Natural killer cell (primary cell): ENCODE measurements at regions not wholly inside any gene's neighbourhood (a gene's known extent, or its start where the extent isn't known, plus 50 kb on each side); places are given as distances from the start of the nearest gene placed in this dataset.
A peak's percentile ranks its signal among the peaks of the same experiment; 100 is the strongest.

Experiments
- ATAC-seq, 3 donors: fragments of 150-1000 bp in 2 of 3; fragments of 200-7000 bp in 1 of 3; cut with Tn5 transposase; 1 replicate in 1 of 3; 2 replicates in 2 of 3; pipeline ENCODE4 v1.10.0; 2021; ENCODE audit warnings: mild to moderate bottlenecking in 2 of 3, moderate library complexity in 2 of 3
- DNase-seq, 2 donors: peaks; one replicate each; pipeline versions ENCODE4 v3.0.0 to v3.0.0-alpha.2; 2013 to 2021; ENCODE audit warnings: mixed read lengths in 1 of 2
- H3K27ac ChIP-seq: one replicate; pipeline ENCODE4 v1.5.1; 2013; ENCODE audit warnings: mild to moderate bottlenecking, low read length
- H3K27me3 ChIP-seq: one replicate; pipeline ENCODE4 v1.6.1; 2013; ENCODE audit warnings: low read length; ENCODE audit not compliant: control insufficient read depth, insufficient read depth
- H3K36me3 ChIP-seq: one replicate; pipeline ENCODE4 v1.6.1; 2013; ENCODE audit warnings: low read length; ENCODE audit not compliant: control insufficient read depth, insufficient read depth
- H3K4me1 ChIP-seq: one replicate; pipeline ENCODE4 v1.6.1; 2013; ENCODE audit warnings: low read length; ENCODE audit not compliant: control insufficient read depth, insufficient read depth
- H3K4me3 ChIP-seq: one replicate; pipeline ENCODE4 v1.5.1; 2013; ENCODE audit warnings: low read length
- H3K9me3 ChIP-seq: one replicate; pipeline ENCODE4 v1.6.1; 2013; ENCODE audit warnings: low read length; ENCODE audit not compliant: control insufficient read depth, insufficient read depth
- H3K27ac Mint-ChIP-seq, 2 donors: one replicate each; pipeline ENCODE4 v1.8.0; 2022; ENCODE audit warnings: mild to moderate bottlenecking in 2 of 2, mixed read lengths in 2 of 2, moderate library complexity in 1 of 2
- H3K27me3 Mint-ChIP-seq, 2 donors: one replicate each; pipeline ENCODE4 v1.8.0; 2022; ENCODE audit warnings: low read depth in 2 of 2, mixed read lengths in 2 of 2
- H3K36me3 Mint-ChIP-seq: one replicate; pipeline ENCODE4 v1.8.0; 2022; ENCODE audit warnings: mixed read lengths
- H3K4me1 Mint-ChIP-seq, 2 donors: one replicate each; pipeline ENCODE4 v1.8.0; 2022; ENCODE audit warnings: mixed read lengths in 2 of 2
- H3K4me3 Mint-ChIP-seq: one replicate; pipeline ENCODE4 v1.8.0; 2022; ENCODE audit warnings: mild to moderate bottlenecking, moderate library complexity, mixed read lengths
- H3K9me3 Mint-ChIP-seq, 2 donors: one replicate each; pipeline ENCODE4 v1.8.0; 2022; ENCODE audit warnings: mixed read lengths in 2 of 2
- WGBS: methylation state at CpG from one replicate; pipeline ENCODE4 v1.1.7; 2013; ENCODE audit warnings: missing lambda C conversion rate; ENCODE audit not compliant: insufficient coverage; 5-methylcytosine and 5-hydroxymethylcytosine counted together
- intact Hi-C: fragments of 100-400 bp; cut with micrococcal nuclease; formaldehyde crosslinking; loops from one replicate; pipeline ENCODE4 v1.14.2; 2022
- TF ChIP-seq, protein P1 (sequence below): fragments of 200-600 bp; IDR thresholded peaks from one replicate; pipeline ENCODE4 v1.8.0; 2022; ENCODE audit warnings: antibody characterized with exemption

DNA sequence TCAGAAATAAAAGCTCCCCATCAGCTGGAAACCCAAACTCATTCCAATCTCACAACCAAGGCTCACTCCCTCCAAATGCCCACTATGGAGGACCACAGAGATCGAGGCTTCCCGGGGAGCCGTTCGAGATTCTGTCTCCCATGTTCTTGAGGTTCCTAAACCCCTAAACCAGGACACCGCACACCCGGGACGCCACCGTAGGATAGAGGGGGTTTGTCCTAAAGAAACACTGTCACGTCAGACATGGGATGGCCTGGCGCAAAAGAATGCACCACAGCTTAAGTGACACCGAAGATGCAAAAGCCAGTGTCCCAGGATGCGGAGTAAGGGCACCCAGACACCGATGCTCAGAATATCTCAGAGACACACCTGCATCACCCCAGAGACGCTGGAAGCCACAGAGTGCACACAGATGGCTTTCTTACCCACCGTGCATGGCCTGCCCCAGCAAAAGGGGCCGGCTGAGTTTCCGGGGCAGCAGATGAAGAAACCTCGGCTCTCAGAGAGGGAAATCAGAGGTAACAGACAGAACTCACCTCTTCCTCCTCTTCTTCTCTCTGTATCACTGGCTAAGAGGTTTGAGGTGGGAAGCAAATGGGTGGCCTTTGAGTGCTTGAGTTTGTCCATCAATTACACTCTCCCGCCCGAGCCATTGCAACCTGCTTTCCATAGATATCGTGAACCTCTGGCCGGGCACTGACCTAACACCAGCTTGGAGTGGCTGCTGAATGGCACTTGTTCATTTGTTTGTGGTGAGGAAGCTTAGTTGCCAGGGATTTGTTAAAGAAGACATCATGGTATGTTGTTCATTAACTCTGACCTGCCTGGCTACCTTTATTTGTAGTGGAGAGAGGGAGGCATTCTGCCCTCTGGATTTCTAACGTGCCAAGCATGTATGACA, 65.1 kb upstream of the TNRC6C start:
- no peaks in the 10 kb centered on the region for H3K36me3 Mint-ChIP-seq
- ATAC-seq (no peak), DNase-seq (peak in 1 of 2 donors; percentile 34)
- intact Hi-C loops: no loop called here
- no peaks in the 10 kb centered on the region for H3K27me3 ChIP-seq
- H3K27ac Mint-ChIP-seq: peak overlapping the region in 1 of 2 donors; percentile 61
- H3K27me3 Mint-ChIP-seq: no peaks in the 10 kb centered on the region
- H3K4me1 Mint-ChIP-seq: peaks cover 18% of the 10 kb centered on the region in 2 donors
- no peaks in the 10 kb centered on the region for H3K9me3 Mint-ChIP-seq
- no peak overlapping the region for H3K4me3 ChIP-seq
- no peaks in the 10 kb centered on the region for H3K9me3 ChIP-seq
- TF ChIP-seq, protein P1, sequence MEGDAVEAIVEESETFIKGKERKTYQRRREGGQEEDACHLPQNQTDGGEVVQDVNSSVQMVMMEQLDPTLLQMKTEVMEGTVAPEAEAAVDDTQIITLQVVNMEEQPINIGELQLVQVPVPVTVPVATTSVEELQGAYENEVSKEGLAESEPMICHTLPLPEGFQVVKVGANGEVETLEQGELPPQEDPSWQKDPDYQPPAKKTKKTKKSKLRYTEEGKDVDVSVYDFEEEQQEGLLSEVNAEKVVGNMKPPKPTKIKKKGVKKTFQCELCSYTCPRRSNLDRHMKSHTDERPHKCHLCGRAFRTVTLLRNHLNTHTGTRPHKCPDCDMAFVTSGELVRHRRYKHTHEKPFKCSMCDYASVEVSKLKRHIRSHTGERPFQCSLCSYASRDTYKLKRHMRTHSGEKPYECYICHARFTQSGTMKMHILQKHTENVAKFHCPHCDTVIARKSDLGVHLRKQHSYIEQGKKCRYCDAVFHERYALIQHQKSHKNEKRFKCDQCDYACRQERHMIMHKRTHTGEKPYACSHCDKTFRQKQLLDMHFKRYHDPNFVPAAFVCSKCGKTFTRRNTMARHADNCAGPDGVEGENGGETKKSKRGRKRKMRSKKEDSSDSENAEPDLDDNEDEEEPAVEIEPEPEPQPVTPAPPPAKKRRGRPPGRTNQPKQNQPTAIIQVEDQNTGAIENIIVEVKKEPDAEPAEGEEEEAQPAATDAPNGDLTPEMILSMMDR: no peak
- H3K27ac ChIP-seq: no peak overlapping the region
- peaks cover 20% of the 10 kb centered on the region for H3K4me1 ChIP-seq
- WGBS: 65% methylated on average over 23 of the region's 23 CpGs
- H3K36me3 ChIP-seq: no peaks in the 10 kb centered on the region
- no peak overlapping the region for H3K4me3 Mint-ChIP-seq

DNA sequence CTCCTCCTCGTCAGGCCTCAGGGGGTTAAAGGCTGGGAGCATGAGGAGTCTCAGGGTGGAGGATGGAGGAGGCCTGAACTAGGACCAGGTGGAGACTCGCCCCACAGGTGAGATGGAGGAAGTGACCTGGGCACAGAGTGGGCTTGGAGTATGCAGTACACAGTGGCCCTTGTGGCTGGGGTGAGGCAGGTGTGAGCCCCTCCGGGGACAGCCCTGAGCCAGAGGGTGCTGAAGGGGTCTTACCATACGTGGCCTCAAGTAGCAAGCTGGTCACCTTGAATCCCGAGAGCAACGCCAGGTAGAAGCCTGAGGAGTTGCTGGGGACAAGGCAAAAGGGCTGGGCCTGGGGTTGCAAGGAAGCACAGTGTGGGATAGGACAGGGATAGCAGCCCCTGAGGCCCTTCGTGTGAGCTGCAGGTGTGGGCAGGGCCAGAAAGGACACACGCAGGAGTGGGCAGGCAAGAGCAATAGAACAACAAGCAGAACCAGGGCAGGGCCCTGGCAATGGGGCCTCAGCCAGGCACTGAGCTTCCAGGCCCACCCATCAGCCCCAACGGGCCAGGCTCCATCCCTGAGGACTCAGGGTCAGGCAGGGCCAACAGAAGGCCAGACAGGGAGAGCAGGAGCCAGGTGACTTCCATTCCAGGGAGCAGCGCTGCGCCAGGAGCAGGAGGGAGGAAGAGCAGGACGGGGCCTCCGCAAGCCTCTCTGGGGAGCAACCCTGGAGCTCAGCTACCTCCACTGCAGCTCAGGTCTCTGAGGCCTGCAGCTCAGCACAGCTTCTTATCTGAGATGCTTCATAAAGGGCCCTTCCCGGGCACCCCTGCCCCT, 64.2 kb upstream of the TNRC6C start:
- Mint-ChIP-seq H3K4me3 (no peak overlapping the region), H3K27me3 (no peaks in the 10 kb centered on the region), H3K9me3 (no peaks in the 10 kb centered on the region), H3K4me1 (peaks cover 8 to 9% of the 10 kb centered on the region in 2 donors), H3K36me3 (no peaks in the 10 kb centered on the region), H3K27ac (peak overlapping the region in 1 of 2 donors; percentile 61)
- H3K4me1 ChIP-seq: peaks cover 19% of the 10 kb centered on the region
- WGBS: 90% methylated on average over 13 of the region's 14 CpGs
- ATAC-seq: no peak
- H3K27me3 ChIP-seq: no peaks in the 10 kb centered on the region
- no peaks in the 10 kb centered on the region for H3K36me3 ChIP-seq
- no peak overlapping the region for H3K4me3 ChIP-seq
- no peak overlapping the region for H3K27ac ChIP-seq
- intact Hi-C loops: no loop called here
- H3K9me3 ChIP-seq: no peaks in the 10 kb centered on the region
- TF ChIP-seq, protein P1: no peak
- no peak for DNase-seq

DNA sequence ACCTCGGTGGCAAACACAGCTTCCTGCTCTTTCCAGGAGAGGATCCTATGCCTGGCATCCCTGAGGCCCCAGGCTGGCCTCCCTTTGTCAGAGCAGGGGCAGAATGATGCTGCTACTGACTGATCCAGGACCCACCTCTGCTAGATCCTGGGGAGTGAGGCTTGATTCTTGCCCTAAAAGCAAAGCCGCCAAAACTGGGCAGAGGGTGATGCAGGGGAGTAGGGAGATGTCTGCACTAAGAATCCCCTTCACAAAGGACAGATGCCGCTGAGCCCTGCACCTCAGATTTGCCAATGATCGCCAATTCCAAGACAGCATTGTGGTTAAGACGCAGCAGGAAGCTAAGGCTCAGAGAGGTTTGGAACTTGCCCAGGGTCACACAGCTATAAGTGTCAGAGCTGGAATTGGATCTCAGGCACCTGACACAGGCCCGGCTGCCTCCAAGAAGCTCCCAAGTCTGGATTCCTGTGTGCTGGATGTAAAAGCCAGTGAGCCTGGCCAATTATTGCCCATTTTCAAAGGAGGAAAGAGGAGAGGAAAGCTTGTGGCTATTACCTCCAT, 60.7 kb upstream of the TNRC6C start:
- no peak overlapping the region for H3K27ac Mint-ChIP-seq
- no peak for ATAC-seq
- Histone ChIP-seq H3K36me3 (no peaks in the 10 kb centered on the region), H3K9me3 (no peaks in the 10 kb centered on the region), H3K27me3 (no peaks in the 10 kb centered on the region), H3K4me3 (no peak overlapping the region), H3K27ac (no peak overlapping the region), H3K4me1 (peaks cover 20% of the 10 kb centered on the region)
- H3K27me3 Mint-ChIP-seq: no peaks in the 10 kb centered on the region
- no peaks in the 10 kb centered on the region for H3K9me3 Mint-ChIP-seq
- H3K4me3 Mint-ChIP-seq: no peak overlapping the region
- no peaks in the 10 kb centered on the region for H3K36me3 Mint-ChIP-seq
- no peak for DNase-seq
- intact Hi-C loops: no loop called here
- WGBS: 94% methylated on average over 6 of the region's 6 CpGs
- H3K4me1 Mint-ChIP-seq: peaks cover 8 to 13% of the 10 kb centered on the region in 2 donors
- TF ChIP-seq, protein P1: no peak
